K562 (cell line): ENCODE measurements at regions not wholly inside any gene's neighbourhood (a gene's known extent, or its start where the extent isn't known, plus 50 kb on each side); places are given as distances from the start of the nearest gene placed in this dataset.

Experiments
- ATAC-seq: fragments of 200-7000 bp; cut with Tn5 transposase; 3 replicates; pipeline ENCODE4 v1.9.1; 2020; ENCODE audit warnings: moderate library complexity
- BruUV-seq: library from RNA; stranded (reverse); fragments of 400-500 nt; replicated peaks from 2 replicates; lab custom pipeline; 2021; lab: Mats Ljungman, UMichigan
- CTCF ChIA-PET: fragments of 300-600 bp; formaldehyde crosslinking; extraction: SDS; loops from one replicate; lab custom pipeline; 2021; ENCODE audit warnings: low intra/inter-chr PET ratio; lab: Yijun Ruan, JAX
- POLR2A ChIA-PET: fragments of 300-600, 350-650 bp; sonication (Branson Sonifier 250); formaldehyde crosslinking; extraction: SDS; loops from one replicate; lab custom pipeline; 2021; ENCODE audit warnings: antibody characterized with exemption, inconsistent platforms; lab: Yijun Ruan, JAX
- DNase-seq, 4 experiments: peaks; one replicate each; pipeline versions ENCODE4 v3.0.0 to v3.0.0-alpha.2; 2011 to 2018; ENCODE audit warnings: low spot score in 3 of 4, mixed read lengths in 3 of 4; ENCODE audit errors: extremely low read depth in 1 of 4
- FAIRE-seq: peaks from 2 replicates; lab custom pipeline; 2011; peaks lifted over from hg19 to GRCh38; lab: Jason Lieb, UNC
- H2AFZ ChIP-seq: 2 replicates; pipeline ENCODE4 v1.6.0; 2011; ENCODE audit warnings: low read depth, low read length, control low read depth, inconsistent platforms
- H3K27ac ChIP-seq: fragments of 200-600 bp; 3 replicates; pipeline ENCODE4 v1.8.0; 2011; ENCODE audit warnings: low read depth, mild to moderate bottlenecking, control low read depth, inconsistent platforms, low read length, moderate library complexity, mixed read lengths; ENCODE audit errors: extremely low read depth
- H3K27me3 ChIP-seq, 2 experiments: fragments of 300-600 bp in 1 of 2; 2 replicates in 1 of 2; 3 replicates in 1 of 2; pipeline versions ENCODE4 v1.6.0 to v1.8.0; 2011; ENCODE audit warnings: inconsistent platforms in 2 of 2, low read length in 2 of 2, mild to moderate bottlenecking in 1 of 2, mixed read lengths in 1 of 2, moderate library complexity in 1 of 2; ENCODE audit not compliant: control insufficient read depth in 2 of 2, insufficient read depth in 2 of 2
- H3K36me3 ChIP-seq: fragments of 300-600 bp; 3 replicates; pipeline ENCODE4 v1.8.0; 2011; ENCODE audit warnings: mild to moderate bottlenecking, low read length, inconsistent platforms; ENCODE audit not compliant: control insufficient read depth, insufficient read depth
- H3K4me1 ChIP-seq, 2 experiments: fragments of 200-600 bp in 1 of 2; replicated peaks in 1 of 2; 2 replicates in 1 of 2; 3 replicates in 1 of 2; pipeline versions ENCODE4 v1.5.1 to v1.8.0; 2011; ENCODE audit warnings: inconsistent platforms in 2 of 2, low read length in 2 of 2, mild to moderate bottlenecking in 1 of 2, mixed read lengths in 1 of 2, moderate library complexity in 1 of 2; ENCODE audit not compliant: control insufficient read depth in 2 of 2, insufficient read depth in 2 of 2
- H3K4me2 ChIP-seq: 2 replicates; pipeline ENCODE4 v1.6.1; 2011; ENCODE audit warnings: low read length, control low read depth, inconsistent platforms, mixed read lengths; ENCODE audit not compliant: insufficient read depth
- H3K4me3 ChIP-seq: fragments of 200-600 bp; sonication (generic), shearing (Covaris generic); 2 replicates; pipeline ENCODE4 v1.5.1; 2016; ENCODE audit warnings: control low read depth, inconsistent platforms
- H3K79me2 ChIP-seq: fragments of 200-600 bp; 3 replicates; pipeline ENCODE4 v1.8.0; 2011; ENCODE audit warnings: low read length, inconsistent platforms; ENCODE audit not compliant: control insufficient read depth, insufficient read depth
- H3K9ac ChIP-seq, 2 experiments: 2 replicates each; pipeline versions ENCODE4 v1.6.0 to v1.6.1; 2011; ENCODE audit warnings: low read depth in 2 of 2, low read length in 2 of 2, control low read depth in 1 of 2, inconsistent platforms in 1 of 2, mild to moderate bottlenecking in 1 of 2, mixed read lengths in 1 of 2; ENCODE audit not compliant: insufficient read depth in 1 of 2
- H3K9me1 ChIP-seq: one replicate; pipeline ENCODE4 v1.6.0; 2011; ENCODE audit warnings: inconsistent platforms, mild to moderate bottlenecking, low read length, moderate library complexity; ENCODE audit not compliant: control insufficient read depth, insufficient read depth
- H3K9me3 ChIP-seq: replicated peaks from 2 replicates; pipeline ENCODE4 v1.5.1; 2011; ENCODE audit warnings: low read depth, low read length, inconsistent platforms; ENCODE audit not compliant: control insufficient read depth, insufficient read depth
- H4K20me1 ChIP-seq: replicated peaks from 2 replicates; pipeline ENCODE4 v1.6.1; 2011; ENCODE audit warnings: low read length, inconsistent platforms, mixed read lengths; ENCODE audit not compliant: control insufficient read depth, insufficient read depth
- CBFB ChIP-seq: sonication (generic); formaldehyde crosslinking; IDR thresholded peaks from 2 replicates; pipeline ENCODE4 v1.4.0; 2020; ENCODE audit warnings: mild to moderate bottlenecking, missing genetic modification reagents
- HOMEZ ChIP-seq: fragments of 250-450 bp; sonication (Bioruptor Pico); IDR thresholded peaks from 2 replicates; pipeline ENCODE4 v1.4.0; 2020; ENCODE audit warnings: mild to moderate bottlenecking, moderate library complexity
- NELFE ChIP-seq: IDR thresholded peaks from 2 replicates; pipeline ENCODE4 v1.6.1; 2011; ENCODE audit warnings: mild to moderate bottlenecking; ENCODE audit not compliant: insufficient read depth, insufficient read length
- PURB ChIP-seq: sonication (generic); formaldehyde crosslinking; IDR thresholded peaks from 2 replicates; pipeline ENCODE4 v1.9.0; 2021; ENCODE audit warnings: low read depth, mild to moderate bottlenecking, missing genetic modification reagents
- ZFP30 ChIP-seq: fragments of 250-450 bp; sonication (Bioruptor Pico); IDR thresholded peaks from 2 replicates; pipeline ENCODE4 v1.8.0; 2022; ENCODE audit warnings: moderate library complexity, mild to moderate bottlenecking, inconsistent platforms, borderline replicate concordance
- ZFP36 ChIP-seq: fragments of 150-350 bp; IDR thresholded peaks from 2 replicates; pipeline ENCODE4 v1.6.1; 2018; ENCODE audit warnings: low read length, low read depth; ENCODE audit not compliant: partially characterized antibody
- ZNF143 ChIP-seq: sonication (generic); formaldehyde crosslinking; IDR thresholded peaks from 2 replicates; pipeline ENCODE4 v1.9.0; 2022; ENCODE audit warnings: mild to moderate bottlenecking, missing genetic modification reagents
- ZNF146 ChIP-seq: IDR thresholded peaks from one replicate; pipeline ENCODE4 v1.6.1; 2018; ENCODE audit warnings: missing compliant biosample characterization; ENCODE audit not compliant: unreplicated experiment
- ZNF175 ChIP-seq: fragments of 200-800 bp; sonication (Bioruptor generic); IDR thresholded peaks from 2 replicates; pipeline ENCODE4 v1.6.1; 2016; ENCODE audit warnings: low read depth, mild to moderate bottlenecking, missing genetic modification characterization, missing compliant biosample characterization
- ZNF23 ChIP-seq: fragments of 250-450 bp; sonication (Bioruptor Pico); IDR thresholded peaks from 2 replicates; pipeline ENCODE4 v1.4.0; 2020; ENCODE audit warnings: mild to moderate bottlenecking
- ZNF253 ChIP-seq: fragments of 250-450 bp; sonication (Bioruptor Pico); conservative IDR thresholded peaks from 2 replicates; pipeline ENCODE4 v1.6.1; 2021; ENCODE audit warnings: mild to moderate bottlenecking
- ZSCAN32 ChIP-seq: fragments of 450-650 bp; formaldehyde crosslinking; IDR thresholded peaks from 2 replicates; pipeline ENCODE4 v1.4.0; 2020; ENCODE audit warnings: mild to moderate bottlenecking, moderate library complexity
- WGBS: fragments of 100-300 bp; shearing (Covaris generic); methylation state at CpG from one replicate; pipeline ENCODE4 v1.1.6; 2016; ENCODE audit warnings: low coverage, mixed read lengths; ENCODE audit not compliant: insufficient coverage; ENCODE audit errors: missing lambda C conversion rate; 5-methylcytosine and 5-hydroxymethylcytosine counted together
- in situ Hi-C: fragments of 300-500 bp; cut with MboI; formaldehyde crosslinking; loops from 4 replicates; pipeline ENCODE4 v1.15.0; 2018; ENCODE audit warnings: inconsistent platforms, mixed read lengths
- intact Hi-C: fragments of 100-400 bp; cut with micrococcal nuclease; formaldehyde crosslinking; loops from 2 replicates; pipeline ENCODE4 v1.14.2; 2022
- TF ChIP-seq, protein P1 (sequence below): sonication (generic); formaldehyde crosslinking; IDR thresholded peaks from 2 replicates; pipeline ENCODE4 v1.8.0; 2023; ENCODE audit warnings: mild to moderate bottlenecking, missing genetic modification reagents

GRCh38 chr14:85987292-85987691 lies 457.3 kb downstream of the FLRT2 start:
- no peak for TF ChIP-seq ZNF23 (CRISPR knock-in tag)
- TF ChIP-seq, all 486 proteins: peak for 0
- Histone ChIP-seq H3K27ac (no peak overlapping the region), H3K79me2 (no peaks in the 10 kb centered on the region), H3K9ac (no peak overlapping the region), H3K9me1 (no peaks in the 10 kb centered on the region), H3K9me3 (no peaks in the 10 kb centered on the region), H3K27me3 (no peaks in the 10 kb centered on the region), H4K20me1 (no peaks in the 10 kb centered on the region), H3K4me3 (no peak overlapping the region), H2AFZ (no peak overlapping the region), H3K36me3 (no peaks in the 10 kb centered on the region), H3K4me1 (no peaks in the 10 kb centered on the region), H3K4me2 (no peak overlapping the region)
- ATAC-seq (no peak), DNase-seq (no peak), FAIRE-seq (no peak)
- no CpG with 5 or more reads among the region's 1 CpG for WGBS
- intact Hi-C loops = no loop called here
- in situ Hi-C loops = no loop called here
- CTCF ChIA-PET = no interaction called here
- POLR2A ChIA-PET = no interaction called here
- BruUV-seq = no TSS peak

DNA sequence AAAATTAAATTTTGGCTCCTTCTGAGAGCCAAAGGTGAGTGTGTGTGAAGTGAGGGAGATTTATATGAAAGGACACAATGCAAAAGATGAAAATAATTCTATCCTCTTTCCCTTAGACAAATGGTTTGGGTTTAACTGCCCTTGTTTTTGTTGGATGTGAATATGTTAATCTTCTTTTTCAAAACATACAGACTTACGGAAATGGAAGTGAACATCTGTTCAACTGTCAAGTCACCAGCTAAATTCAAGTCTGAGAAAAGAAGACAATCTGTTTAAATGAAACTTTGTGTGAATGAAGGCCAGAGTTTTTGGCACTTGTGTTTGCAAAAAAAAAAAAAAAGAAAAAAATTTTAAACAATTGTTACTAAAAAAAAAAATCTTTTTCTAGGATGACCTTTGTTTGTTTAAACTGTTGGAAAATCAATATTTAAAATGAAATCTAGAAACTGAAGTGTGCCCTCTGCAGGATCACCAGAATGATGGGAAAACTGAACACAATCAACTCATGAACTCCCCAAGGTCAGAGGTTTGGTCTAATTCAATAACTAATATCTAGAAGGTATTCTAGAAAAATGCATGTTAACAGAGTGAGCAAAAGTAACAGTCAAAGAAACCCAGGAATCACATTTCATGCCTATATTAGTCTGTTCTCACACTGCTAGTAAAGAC lies 448.8 kb downstream of the FLRT2 start:
- Histone ChIP-seq H2AFZ (no peak overlapping the region), H3K4me2 (no peak overlapping the region), H3K9ac (no peak overlapping the region), H3K27me3 (no peaks in the 10 kb centered on the region), H3K4me1 (no peaks in the 10 kb centered on the region), H3K79me2 (no peaks in the 10 kb centered on the region), H3K9me1 (no peaks in the 10 kb centered on the region), H4K20me1 (no peaks in the 10 kb centered on the region), H3K9me3 (no peaks in the 10 kb centered on the region), H3K4me3 (no peak overlapping the region), H3K27ac (no peak overlapping the region), H3K36me3 (no peaks in the 10 kb centered on the region)
- ATAC-seq (no peak), FAIRE-seq (no peak), DNase-seq (no peak)
- BruUV-seq = no TSS peak
- ChIA-PET POLR2A (no interaction called here), CTCF (no interaction called here)
- 0% methylated on average over 1 of the region's 1 CpG for WGBS
- in situ Hi-C loops (no loop called here), intact Hi-C loops (no loop called here)
- no peak for TF ChIP-seq NELFE
- no peak for TF ChIP-seq ZNF146 (CRISPR knock-in tag)
- no peak for TF ChIP-seq HOMEZ
- TF ChIP-seq, protein P1, sequence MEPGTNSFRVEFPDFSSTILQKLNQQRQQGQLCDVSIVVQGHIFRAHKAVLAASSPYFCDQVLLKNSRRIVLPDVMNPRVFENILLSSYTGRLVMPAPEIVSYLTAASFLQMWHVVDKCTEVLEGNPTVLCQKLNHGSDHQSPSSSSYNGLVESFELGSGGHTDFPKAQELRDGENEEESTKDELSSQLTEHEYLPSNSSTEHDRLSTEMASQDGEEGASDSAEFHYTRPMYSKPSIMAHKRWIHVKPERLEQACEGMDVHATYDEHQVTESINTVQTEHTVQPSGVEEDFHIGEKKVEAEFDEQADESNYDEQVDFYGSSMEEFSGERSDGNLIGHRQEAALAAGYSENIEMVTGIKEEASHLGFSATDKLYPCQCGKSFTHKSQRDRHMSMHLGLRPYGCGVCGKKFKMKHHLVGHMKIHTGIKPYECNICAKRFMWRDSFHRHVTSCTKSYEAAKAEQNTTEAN (CRISPR knock-in tag) = no peak
- no peak for TF ChIP-seq CBFB (CRISPR knock-in tag)
- TF ChIP-seq PURB = no peak
- TF ChIP-seq ZFP30 (CRISPR knock-in tag) = no peak
- TF ChIP-seq ZFP36 = no peak
- TF ChIP-seq ZNF175 = no peak
- no peak for TF ChIP-seq ZNF143
- no peak for TF ChIP-seq ZSCAN32
- no peak for TF ChIP-seq ZNF253 (CRISPR knock-in tag)
